ENCODE measurements at regions not wholly inside any gene's neighbourhood (a gene's known extent, or its start where the extent isn't known, plus 50 kb on each side); places are given as distances from the start of the nearest gene placed in this dataset.

DNA sequence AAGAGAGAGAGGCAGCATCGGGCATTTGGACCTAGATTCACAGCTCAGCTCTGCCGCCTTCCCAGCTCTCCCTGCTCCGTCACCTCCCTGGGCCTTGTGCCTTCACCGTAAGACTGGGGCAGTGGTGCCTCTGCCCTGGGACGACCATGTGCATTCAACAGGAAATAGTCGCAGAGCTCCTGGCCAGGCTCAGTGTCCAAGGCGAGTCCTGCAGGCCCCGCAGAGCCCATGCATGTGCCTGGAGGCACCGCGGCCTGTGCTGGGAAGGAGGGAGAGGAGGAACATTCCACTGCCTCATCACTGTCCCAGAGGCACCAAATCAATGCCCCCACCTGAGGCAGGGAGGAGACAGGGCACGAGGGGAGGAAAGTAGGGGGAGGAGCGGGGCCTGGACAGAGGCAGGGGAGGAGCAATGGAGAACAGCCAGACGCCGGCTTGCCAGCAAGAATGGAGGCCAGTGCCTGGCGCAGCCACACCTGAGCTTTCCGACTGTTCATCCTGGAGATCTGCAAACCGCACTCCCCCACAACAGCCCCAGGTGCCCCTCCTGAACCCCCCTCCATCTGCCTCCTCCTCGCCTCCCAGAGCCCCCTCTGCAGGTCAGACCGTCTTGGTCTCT lies 74.4 kb upstream of the PRR5 start:
- TF ChIP-seq, protein P1, sequence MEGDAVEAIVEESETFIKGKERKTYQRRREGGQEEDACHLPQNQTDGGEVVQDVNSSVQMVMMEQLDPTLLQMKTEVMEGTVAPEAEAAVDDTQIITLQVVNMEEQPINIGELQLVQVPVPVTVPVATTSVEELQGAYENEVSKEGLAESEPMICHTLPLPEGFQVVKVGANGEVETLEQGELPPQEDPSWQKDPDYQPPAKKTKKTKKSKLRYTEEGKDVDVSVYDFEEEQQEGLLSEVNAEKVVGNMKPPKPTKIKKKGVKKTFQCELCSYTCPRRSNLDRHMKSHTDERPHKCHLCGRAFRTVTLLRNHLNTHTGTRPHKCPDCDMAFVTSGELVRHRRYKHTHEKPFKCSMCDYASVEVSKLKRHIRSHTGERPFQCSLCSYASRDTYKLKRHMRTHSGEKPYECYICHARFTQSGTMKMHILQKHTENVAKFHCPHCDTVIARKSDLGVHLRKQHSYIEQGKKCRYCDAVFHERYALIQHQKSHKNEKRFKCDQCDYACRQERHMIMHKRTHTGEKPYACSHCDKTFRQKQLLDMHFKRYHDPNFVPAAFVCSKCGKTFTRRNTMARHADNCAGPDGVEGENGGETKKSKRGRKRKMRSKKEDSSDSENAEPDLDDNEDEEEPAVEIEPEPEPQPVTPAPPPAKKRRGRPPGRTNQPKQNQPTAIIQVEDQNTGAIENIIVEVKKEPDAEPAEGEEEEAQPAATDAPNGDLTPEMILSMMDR (IDR thresholded peaks at IDR 0.05; ENCODE audit: low read depth, low read length): no peak
- no peak for TF ChIP-seq EZH2phosphoT487 (IDR thresholded peaks at IDR 0.05; ENCODE audit: low read depth)

All from OCI-LY3 (cell line).